SIG-M5 treated with dmso at 0.1 percent for 504 hours (cell line): ENCODE measurements at regions not wholly inside any gene's neighbourhood (a gene's known extent, or its start where the extent isn't known, plus 50 kb on each side); places are given as distances from the start of the nearest gene placed in this dataset.
"Not testable (repeated sequence)": the region's sequence is repeated elsewhere in the genome, so short reads cannot be mapped to it uniquely, and the experiment has no call there.

ENCODE experiments used
- DNase-seq: peaks from one replicate; lab custom pipeline; 2025; ENCODE audit not compliant: unreplicated experiment; lab: John Stamatoyannopoulos, UW

DNA sequence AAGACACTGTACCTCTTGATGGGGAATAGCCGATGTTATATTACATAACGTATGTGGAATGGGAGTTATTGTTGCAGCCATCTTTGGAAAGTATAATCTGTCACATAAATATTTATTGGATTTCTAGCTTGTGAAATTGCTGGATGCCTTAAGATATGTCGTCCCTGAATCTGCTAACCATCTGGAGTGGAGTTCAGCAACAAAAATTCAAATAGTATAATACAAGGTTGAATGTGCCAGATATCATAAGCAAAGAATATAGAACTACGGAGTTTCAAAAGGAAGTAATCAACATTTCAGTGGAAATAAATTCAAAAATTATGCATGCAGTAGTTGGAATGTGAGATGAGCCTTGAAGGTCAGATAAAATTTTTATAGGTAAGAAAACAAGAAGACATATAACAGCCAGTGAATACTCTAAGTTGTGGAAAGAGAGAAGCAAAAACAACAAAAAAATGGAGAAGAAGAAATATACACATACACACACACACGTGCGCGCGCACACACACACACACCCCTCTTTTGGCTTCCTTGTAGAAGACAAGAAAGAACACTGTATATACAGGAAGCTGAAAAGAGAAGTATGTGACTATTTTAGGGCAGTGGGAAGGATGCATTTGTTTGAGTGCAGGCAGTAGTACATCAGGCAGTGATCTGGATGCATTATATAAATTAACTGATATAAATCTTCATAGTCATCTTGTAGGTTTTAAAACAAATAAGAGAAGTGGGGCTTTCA, 516.7 kb downstream of the KCNT2 start:
- DNase-seq, result peak; percentile 11

- no peak for DNase-seq
Measured at GRCh38 chr1:196090226-196090625, 518.0 kb downstream of the KCNT2 start.

DNA sequence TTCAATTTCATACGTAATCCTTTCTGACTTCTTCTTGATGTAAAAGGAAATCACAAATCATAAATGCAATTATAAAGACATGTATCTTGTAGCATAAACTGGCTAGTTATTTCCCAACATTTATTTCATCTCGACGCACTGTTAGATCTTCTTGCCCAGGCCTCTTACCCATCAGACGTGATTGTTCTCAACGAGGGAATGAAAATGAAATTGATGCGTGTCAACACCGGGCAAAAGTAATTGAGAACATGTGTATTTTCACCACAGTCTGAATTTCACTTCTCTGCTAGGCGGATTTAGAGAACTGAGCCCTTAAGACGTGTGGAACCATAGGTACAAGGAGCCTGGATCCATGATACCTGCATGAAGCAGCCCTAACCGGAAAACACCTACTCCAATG, 519.7 kb downstream of the KCNT2 start:
- no peak for DNase-seq

- peak; percentile 34 for DNase-seq
Measured at GRCh38 chr1:196078691-196079090, 529.5 kb downstream of the KCNT2 start.

- no peak for DNase-seq
Measured at GRCh38 chr1:196075621-196076020, 532.6 kb downstream of the KCNT2 start.

DNA sequence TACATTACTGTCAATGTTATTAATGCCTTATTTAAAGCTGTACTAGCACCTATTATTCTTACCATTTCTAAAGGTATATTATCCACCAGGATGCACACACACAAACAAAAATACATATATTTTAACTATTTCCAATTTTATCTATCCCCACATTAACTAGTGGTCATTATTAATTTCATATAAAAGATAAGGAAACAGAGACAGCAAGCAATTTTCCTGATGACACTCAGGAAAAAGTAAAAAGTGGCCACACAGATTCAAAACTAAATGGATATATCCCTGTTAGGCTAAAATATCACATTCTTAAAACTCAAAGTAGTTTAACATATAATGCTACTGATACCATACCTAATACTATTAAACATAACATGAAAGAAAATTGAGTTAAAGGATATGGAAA, 534.1 kb downstream of the KCNT2 start:
- DNase-seq, result no peak

DNA sequence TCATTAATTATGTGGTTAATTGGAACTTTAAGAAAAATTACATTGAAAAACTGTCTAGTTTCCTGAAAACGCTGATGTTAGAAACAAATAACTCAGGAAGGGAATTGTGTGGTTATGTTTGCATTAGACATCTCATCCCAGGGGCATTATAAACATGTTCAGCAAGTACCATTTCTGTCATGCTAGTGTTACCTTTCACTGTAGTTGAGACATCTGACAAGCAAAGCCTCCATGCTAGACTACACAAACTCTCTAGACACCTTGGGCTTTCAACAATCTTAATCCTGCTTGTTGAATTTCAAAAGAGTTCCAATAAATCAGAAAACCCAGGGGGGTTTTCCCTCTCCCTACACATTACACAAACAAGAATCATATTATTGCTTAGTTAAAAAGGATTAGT, 536.8 kb downstream of the KCNT2 start:
- no peak for DNase-seq

DNA sequence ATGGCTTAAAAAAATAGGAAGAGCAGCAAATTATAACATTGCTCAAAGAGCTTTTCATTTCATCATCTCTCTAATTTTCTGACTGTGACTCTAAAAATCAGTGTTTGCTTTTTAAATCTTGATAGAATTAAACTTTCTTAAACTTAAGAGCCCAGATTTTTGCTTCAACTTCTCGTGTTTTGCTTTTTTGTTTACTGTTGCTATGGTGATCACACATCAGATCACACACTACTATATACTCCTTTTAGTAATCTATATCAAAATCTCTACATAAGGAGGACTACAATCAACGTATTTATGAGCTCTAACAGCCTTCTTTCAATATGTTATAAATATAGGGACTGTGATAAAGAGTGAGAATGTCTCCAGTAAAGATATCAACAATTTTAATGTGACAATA, 537.3 kb downstream of the KCNT2 start:
- no peak for DNase-seq

GRCh38 chr1:196063952-196064351, 544.3 kb downstream of the KCNT2 start:
- DNase-seq, result no peak

- DNase-seq, result no peak
Measured at GRCh38 chr1:196063294-196063693, 544.9 kb downstream of the KCNT2 start.

DNA sequence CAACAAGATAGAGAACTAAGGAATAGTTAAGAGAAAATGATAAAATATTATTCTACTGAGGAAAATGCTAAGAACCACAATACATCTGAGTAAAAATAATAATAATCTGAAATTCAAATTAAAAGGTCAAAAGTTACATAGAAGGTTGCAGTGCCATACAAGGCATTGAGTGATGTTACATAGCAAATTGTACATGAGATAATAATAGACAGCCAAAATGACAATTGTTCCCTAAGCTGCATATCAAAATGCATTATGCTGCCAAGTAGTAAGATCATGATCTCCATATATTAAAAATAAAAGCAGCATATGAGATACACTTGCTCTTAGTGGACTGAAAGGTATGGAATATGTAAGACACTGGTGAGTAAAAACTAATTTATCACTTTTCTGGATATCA, 547.7 kb downstream of the KCNT2 start:
- no peak for DNase-seq

- DNase-seq, result peak; percentile 3
Measured at GRCh38 chr1:196059210-196059609, 549.0 kb downstream of the KCNT2 start.

- DNase-seq, result no peak
Measured at GRCh38 chr1:196056966-196057365, 551.3 kb downstream of the KCNT2 start.

- no peak for DNase-seq
Measured at GRCh38 chr1:196049407-196049806, 558.8 kb downstream of the KCNT2 start.

DNA sequence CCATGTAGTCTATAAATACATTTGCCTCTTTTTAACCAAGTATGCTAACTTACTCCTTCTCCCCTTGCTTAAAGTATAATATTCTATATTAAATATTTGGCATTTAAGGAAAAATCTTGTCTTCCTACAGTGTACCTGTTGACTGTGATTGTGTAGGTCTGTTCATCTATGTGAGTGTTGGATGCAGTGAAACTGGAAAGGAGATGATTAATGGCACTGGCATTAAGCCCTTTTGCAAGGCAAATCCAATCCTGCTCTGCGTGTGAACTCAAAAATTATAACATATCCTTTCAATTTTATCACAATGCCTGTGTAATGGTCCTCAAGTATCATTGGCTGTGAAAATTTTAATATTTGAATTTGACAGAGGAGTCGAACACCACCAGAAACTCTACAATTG, 565.0 kb downstream of the KCNT2 start:
- no peak for DNase-seq

GRCh38 chr1:196034080-196034706, 574.0 kb downstream of the KCNT2 start:
- no peak for DNase-seq

DNA sequence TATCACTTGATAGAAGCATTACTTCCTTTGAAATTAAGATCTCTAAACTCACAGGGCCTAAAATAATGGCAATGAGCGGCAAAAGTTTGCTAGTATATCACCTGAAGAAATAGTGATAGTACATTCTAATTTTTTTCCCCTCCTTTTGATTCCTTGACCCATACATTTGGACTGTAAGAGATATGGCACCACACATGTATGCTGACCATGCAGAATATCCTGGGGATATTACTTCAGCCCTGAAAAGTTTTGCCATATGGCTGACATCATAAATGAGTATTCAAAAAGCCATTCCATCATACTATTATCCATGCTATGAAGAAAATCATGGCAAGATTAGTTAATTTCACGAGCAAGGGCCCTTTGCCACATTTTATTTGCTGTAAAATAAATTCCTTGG, 576.9 kb downstream of the KCNT2 start:
- not testable (repeated sequence) for DNase-seq

DNA sequence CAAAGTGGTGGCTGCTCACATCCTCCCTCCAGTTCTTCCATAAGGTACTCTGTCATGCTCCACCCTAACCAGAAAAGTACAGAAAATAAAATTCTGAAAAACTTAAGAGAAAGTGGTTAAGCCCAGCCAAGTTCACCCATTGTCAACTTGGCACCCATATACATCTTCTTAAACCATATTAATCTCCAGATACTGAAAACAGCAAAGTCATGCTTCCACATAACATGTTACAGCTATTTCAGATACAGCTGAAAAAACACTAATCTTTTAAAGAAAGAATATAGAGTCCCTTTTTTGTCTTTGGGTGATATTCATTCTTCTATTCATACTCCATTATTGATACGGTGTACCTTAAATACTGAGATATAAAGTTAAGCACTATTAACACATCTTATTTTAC, 577.8 kb downstream of the KCNT2 start:
- DNase-seq, result no peak

GRCh38 chr1:196029410-196029809, 578.8 kb downstream of the KCNT2 start:
- DNase-seq, result no peak

- DNase-seq, result no peak
Measured at GRCh38 chr1:196027127-196027526, 581.1 kb downstream of the KCNT2 start.

GRCh38 chr1:196021174-196021573, 587.1 kb downstream of the KCNT2 start:
- not testable (repeated sequence) for DNase-seq

GRCh38 chr1:196009362-196009761, 598.9 kb downstream of the KCNT2 start:
- no peak for DNase-seq

- no peak for DNase-seq
Measured at GRCh38 chr1:196007763-196008162, 600.5 kb downstream of the KCNT2 start.
